Gastroesophageal sphincter (tissue), 4 donors: ENCODE measurements at regions not wholly inside any gene's neighbourhood (a gene's known extent, or its start where the extent isn't known, plus 50 kb on each side); places are given as distances from the start of the nearest gene placed in this dataset.
"Not testable (repeated sequence)": the region's sequence is repeated elsewhere in the genome, so short reads cannot be mapped to it uniquely, and the experiment has no call there.

Experiments
- ATAC-seq: fragments of 150-250 bp; one replicate; pipeline ENCODE4 v1.9.1; 2016; ENCODE audit warnings: mild to moderate bottlenecking, moderate library complexity
- H3K27ac ChIP-seq, 4 donors: fragments of 200-600 bp; sonication (generic) in 3 of 4; 1 replicate in 3 of 4; 2 replicates in 1 of 4; pipeline ENCODE4 v1.5.1; 2016 to 2019
- H3K27me3 ChIP-seq: fragments of 200-600 bp; sonication (generic); one replicate; pipeline ENCODE4 v1.5.1; 2019
- H3K36me3 ChIP-seq, 2 donors: fragments of 200-600 bp; sonication (generic); one replicate each; pipeline ENCODE4 v1.5.1; 2019; ENCODE audit warnings: control low read depth in 1 of 2
- H3K4me1 ChIP-seq, 3 donors: fragments of 200-600 bp; sonication (generic); 1 replicate in 2 of 3; 2 replicates in 1 of 3; pipeline ENCODE4 v1.5.1; 2016 to 2019; ENCODE audit warnings: control low read depth in 2 of 3
- H3K4me3 ChIP-seq, 2 donors: fragments of 200-600 bp; sonication (generic); one replicate each; pipeline ENCODE4 v1.5.1; 2019; ENCODE audit warnings: mild to moderate bottlenecking in 1 of 2, moderate library complexity in 1 of 2
- H3K9me3 ChIP-seq, 3 donors: fragments of 200-600 bp; sonication (generic); one replicate each; pipeline ENCODE4 v1.5.1; 2017 to 2019; ENCODE audit warnings: control low read depth in 2 of 3
- EP300 ChIP-seq: sonication (generic); formaldehyde crosslinking; IDR thresholded peaks from one replicate; pipeline ENCODE4 v1.6.1; 2017; ENCODE audit warnings: antibody characterized with exemption, mild to moderate bottlenecking
- POLR2A ChIP-seq, 2 donors: fragments of 450-650 bp; IDR thresholded peaks; one replicate each; pipeline ENCODE4 v1.6.1; 2017; ENCODE audit warnings: antibody characterized with exemption in 2 of 2, mild to moderate bottlenecking in 2 of 2, moderate library complexity in 1 of 2
- POLR2AphosphoS5 ChIP-seq: sonication (generic); formaldehyde crosslinking; IDR thresholded peaks from one replicate; pipeline ENCODE4 v1.6.1; 2017; ENCODE audit warnings: antibody characterized with exemption
- WGBS, 2 donors: methylation state at CpG; one replicate each; pipeline ENCODE4 v1.1.5; 2018; ENCODE audit warnings: low coverage in 1 of 2; 5-methylcytosine and 5-hydroxymethylcytosine counted together
- TF ChIP-seq, protein P1 (sequence below), 4 experiments: fragments of 200-600 bp in 2 of 4; fragments of 450-650 bp in 2 of 4; sonication (generic) in 1 of 4; IDR thresholded peaks; one replicate each; pipeline ENCODE4 v1.5.1; 2017 to 2019; ENCODE audit warnings: antibody characterized with exemption in 4 of 4, mild to moderate bottlenecking in 2 of 4, moderate library complexity in 2 of 4

DNA sequence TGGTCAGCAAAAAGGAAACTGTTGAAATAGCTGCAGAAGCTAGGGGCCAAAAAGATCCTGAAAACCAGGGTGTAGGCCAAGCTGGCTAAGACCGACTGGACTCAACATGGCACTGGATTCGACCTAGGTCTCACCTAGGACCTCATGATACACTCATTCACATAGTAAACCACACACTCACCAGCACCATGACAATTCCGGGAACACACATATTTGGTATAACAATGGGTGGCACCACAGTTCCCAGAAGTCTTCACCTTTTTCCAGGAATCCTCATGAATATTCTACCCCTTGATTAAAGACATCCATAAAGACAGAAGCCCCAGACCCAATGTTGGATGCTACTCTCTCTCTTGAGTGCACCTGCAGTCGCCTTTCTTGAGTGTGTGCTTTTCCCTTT, 460.1 kb downstream of the TMEM114 start:
- no peaks in the 10 kb centered on the region for H3K36me3 ChIP-seq
- WGBS, 2 donors = 72 to 79% methylated on average over 2 to 4 of the region's 4 CpGs
- TF ChIP-seq POLR2AphosphoS5 (no peak), POLR2A (IDR thresholded peaks at IDR 0.05) (no peak), EP300 (no peak)
- TF ChIP-seq, protein P1, sequence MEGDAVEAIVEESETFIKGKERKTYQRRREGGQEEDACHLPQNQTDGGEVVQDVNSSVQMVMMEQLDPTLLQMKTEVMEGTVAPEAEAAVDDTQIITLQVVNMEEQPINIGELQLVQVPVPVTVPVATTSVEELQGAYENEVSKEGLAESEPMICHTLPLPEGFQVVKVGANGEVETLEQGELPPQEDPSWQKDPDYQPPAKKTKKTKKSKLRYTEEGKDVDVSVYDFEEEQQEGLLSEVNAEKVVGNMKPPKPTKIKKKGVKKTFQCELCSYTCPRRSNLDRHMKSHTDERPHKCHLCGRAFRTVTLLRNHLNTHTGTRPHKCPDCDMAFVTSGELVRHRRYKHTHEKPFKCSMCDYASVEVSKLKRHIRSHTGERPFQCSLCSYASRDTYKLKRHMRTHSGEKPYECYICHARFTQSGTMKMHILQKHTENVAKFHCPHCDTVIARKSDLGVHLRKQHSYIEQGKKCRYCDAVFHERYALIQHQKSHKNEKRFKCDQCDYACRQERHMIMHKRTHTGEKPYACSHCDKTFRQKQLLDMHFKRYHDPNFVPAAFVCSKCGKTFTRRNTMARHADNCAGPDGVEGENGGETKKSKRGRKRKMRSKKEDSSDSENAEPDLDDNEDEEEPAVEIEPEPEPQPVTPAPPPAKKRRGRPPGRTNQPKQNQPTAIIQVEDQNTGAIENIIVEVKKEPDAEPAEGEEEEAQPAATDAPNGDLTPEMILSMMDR (IDR thresholded peaks at IDR 0.05) = no peak
- no peak for ATAC-seq
- peaks cover 3% of the 10 kb centered on the region for H3K27me3 ChIP-seq
- H3K4me3 ChIP-seq = no peak overlapping the region
- H3K27ac ChIP-seq = no peak overlapping the region
- H3K9me3 ChIP-seq = peaks cover 0 to 15% (median 0%) of the 10 kb centered on the region in 3 donors
- H3K4me1 ChIP-seq = no peaks in the 10 kb centered on the region

DNA sequence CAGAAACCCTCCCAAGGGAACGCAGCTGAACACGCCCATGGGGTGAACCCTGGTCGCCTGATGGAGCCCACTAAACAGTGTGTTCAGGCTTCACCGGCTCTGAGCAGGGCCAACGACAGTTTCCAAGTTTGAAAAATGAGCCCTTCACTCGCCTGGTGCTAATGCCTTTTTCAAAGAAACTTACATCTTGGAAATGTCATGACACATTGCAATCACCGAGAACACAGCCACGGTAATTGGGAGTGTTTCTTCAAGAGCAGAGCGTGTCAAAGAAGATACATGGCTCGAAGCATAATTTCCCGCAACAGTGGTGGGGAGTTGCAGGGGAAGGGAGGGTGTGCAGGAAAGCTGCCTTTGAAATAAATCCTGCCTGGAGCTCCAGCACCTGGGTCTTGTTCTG, 463.2 kb downstream of the TMEM114 start:
- Histone ChIP-seq H3K4me1 (no peaks in the 10 kb centered on the region), H3K4me3 (no peak overlapping the region), H3K9me3 (peaks cover 0 to 15% (median 0%) of the 10 kb centered on the region in 3 donors), H3K27me3 (peaks cover 3% of the 10 kb centered on the region), H3K36me3 (no peaks in the 10 kb centered on the region), H3K27ac (no peak overlapping the region)
- 57% methylated on average over 8 of the region's 11 CpGs; no CpG with 5 or more reads in 1 of the 2 donors for WGBS, 2 donors
- TF ChIP-seq POLR2AphosphoS5 = no peak
- no peak for TF ChIP-seq POLR2A (IDR thresholded peaks at IDR 0.05)
- TF ChIP-seq, protein P1 (IDR thresholded peaks at IDR 0.05) = no peak
- no peak for TF ChIP-seq EP300
- no peak for ATAC-seq

DNA sequence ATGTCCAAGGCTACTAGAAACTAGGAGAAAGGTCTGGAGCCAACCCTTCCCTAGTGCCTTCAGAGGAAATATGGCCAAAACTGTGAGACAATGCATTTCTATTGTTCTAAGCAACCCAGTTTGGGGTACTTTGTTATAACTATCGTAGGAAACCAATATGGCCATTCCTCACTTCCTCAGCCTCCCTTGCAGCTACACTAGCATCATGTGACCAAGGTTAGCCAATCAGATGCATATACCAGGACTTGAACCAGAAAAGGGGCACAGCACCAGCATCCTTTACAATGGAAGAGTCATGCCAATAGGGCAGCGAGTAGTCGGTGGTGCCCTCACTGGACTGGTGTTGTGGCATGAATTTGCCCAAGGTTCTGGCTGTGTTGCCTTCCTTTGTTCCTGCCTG, 464.0 kb downstream of the TMEM114 start:
- Histone ChIP-seq H3K4me3 (no peak overlapping the region), H3K27ac (no peak overlapping the region), H3K27me3 (peaks cover 3% of the 10 kb centered on the region), H3K9me3 (peaks cover 0 to 15% (median 0%) of the 10 kb centered on the region in 3 donors), H3K4me1 (no peaks in the 10 kb centered on the region), H3K36me3 (no peaks in the 10 kb centered on the region)
- ATAC-seq = no peak
- no peak for TF ChIP-seq POLR2AphosphoS5
- TF ChIP-seq POLR2A (IDR thresholded peaks at IDR 0.05) = no peak
- TF ChIP-seq, protein P1 (IDR thresholded peaks at IDR 0.05) = no peak
- TF ChIP-seq EP300 = no peak
- WGBS, 2 donors = 91 to 100% methylated on average over 1 to 3 of the region's 3 CpGs

DNA sequence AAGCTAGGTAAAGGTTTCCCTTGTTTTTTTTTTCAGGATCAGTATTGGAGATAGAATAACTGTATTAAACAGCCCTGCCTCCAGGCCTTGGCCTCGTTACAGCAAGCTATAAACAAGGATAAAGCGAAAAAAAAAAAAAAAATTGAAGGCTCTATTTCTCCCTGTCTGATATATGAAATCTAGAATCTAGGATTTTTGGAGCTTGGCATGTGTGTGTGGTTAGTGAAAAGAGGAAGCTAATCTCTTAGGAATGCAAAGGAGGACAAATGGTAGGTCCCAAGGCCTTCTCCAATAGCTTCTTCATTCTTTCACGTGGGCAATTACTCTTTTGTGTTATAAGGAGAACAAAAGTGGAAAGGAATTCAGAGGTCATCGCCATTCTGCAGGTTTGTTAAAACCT, 470.3 kb downstream of the TMEM114 start:
- Histone ChIP-seq H3K27me3 (no peaks in the 10 kb centered on the region), H3K9me3 (no peaks in the 10 kb centered on the region), H3K4me1 (no peaks in the 10 kb centered on the region), H3K27ac (no peak overlapping the region), H3K4me3 (no peak overlapping the region), H3K36me3 (no peaks in the 10 kb centered on the region)
- 46 to 54% methylated on average over 4 of the region's 4 CpGs for WGBS, 2 donors
- no peak for TF ChIP-seq POLR2AphosphoS5
- TF ChIP-seq POLR2A (IDR thresholded peaks at IDR 0.05) = no peak
- TF ChIP-seq, protein P1 (IDR thresholded peaks at IDR 0.05) = no peak
- no peak for TF ChIP-seq EP300
- no peak for ATAC-seq

DNA sequence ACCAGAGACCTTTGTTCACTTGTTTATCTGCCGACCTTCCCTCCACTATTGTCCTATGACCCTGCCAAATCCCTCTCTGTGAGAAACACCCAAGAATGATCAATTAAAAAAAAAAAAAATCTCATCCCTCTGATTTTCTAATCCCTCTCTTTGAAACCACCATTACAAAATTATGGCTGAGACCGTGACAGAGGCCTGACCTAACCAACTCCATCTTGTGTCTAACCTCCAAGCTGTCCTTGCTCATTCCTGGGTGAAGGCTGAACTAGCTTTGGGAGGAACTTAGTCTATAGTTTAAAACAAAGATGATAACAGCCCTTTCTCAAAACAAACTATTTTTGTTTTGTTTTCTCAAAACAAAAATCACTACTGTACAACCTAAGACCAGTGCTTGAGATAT, 474.5 kb downstream of the TMEM114 start:
- no peak for ATAC-seq
- Histone ChIP-seq H3K9me3 (peaks cover 0 to 9% (median 0%) of the 10 kb centered on the region in 3 donors), H3K27me3 (no peaks in the 10 kb centered on the region), H3K36me3 (no peaks in the 10 kb centered on the region), H3K4me1 (no peaks in the 10 kb centered on the region), H3K27ac (no peak overlapping the region), H3K4me3 (no peak overlapping the region)
- 73% methylated on average over 2 of the region's 2 CpGs; no CpG with 5 or more reads in 1 of the 2 donors for WGBS, 2 donors
- TF ChIP-seq POLR2A (IDR thresholded peaks at IDR 0.05) (no peak), EP300 (no peak), POLR2AphosphoS5 (no peak)
- TF ChIP-seq, protein P1 (IDR thresholded peaks at IDR 0.05) = no peak

DNA sequence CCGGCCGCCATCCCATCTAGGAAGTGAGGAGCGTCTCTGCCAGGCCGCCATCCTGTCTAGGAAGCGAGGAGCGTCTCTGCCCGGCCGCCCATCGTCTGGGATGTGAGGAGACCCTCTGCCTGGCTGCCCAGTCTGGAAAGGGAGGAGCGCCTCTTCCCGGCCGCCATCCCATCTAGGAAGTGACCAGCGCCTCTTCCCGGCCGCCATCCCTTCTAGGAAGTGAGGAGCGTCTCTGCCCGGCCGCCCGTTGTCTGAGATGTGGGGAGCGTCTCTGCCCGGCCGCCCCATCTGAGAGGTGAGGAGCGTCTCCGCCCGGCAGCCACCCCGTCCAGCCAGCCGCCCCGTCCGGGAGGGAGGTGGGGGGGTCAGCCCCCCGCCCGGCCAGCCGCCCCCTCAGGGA, 475.4 kb downstream of the TMEM114 start:
- not testable (repeated sequence) for H3K4me3 ChIP-seq, H3K4me1 ChIP-seq, H3K9me3 ChIP-seq, ATAC-seq, H3K27me3 ChIP-seq, H3K27ac ChIP-seq, H3K36me3 ChIP-seq
- no CpG with 5 or more reads among the region's 32 CpGs for WGBS, 2 donors
